ENCODE measurements at regions not wholly inside any gene's neighbourhood (a gene's known extent, or its start where the extent isn't known, plus 50 kb on each side); places are given as distances from the start of the nearest gene placed in this dataset.

DNA sequence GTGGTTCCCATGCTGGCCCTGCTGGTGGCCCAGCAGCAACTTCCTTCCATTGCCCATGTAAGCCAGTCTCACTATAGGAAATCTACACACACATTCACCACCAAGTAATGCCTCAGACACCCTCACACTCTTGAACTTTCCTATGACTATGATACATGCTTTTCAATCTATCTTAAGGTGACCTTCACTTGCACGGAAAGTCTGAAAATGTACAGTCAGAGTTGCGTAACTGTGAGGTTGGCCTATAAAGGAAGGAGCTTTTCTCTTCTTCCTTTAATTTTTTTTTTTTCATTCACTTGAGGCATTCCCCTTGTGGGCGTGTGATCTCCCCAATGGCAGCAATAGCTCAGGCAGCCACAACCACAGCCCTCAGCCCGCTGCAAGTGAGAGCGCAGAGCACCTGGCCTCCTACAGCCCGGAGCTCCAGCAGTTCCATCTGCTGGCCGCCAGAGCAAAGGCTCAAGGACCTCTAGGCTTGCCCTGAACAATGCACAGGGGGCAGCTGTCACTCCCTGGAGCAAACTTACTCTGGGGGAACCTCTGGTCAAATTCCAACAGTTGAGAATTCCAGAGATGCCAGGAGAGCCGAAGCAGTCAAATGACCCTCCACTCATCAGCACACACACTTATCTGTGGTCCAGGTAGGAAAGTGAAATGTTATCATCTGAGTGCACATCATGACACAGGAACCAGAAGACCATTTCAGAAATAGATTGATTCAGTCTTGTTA is 123.1 kb upstream of the ADO start:
- no peaks in the 10 kb centered on the region for H3K9me2 ChIP-seq (ENCODE audit: low read depth, low read length)
- H3F3A ChIP-seq (ENCODE audit: insufficient read depth, low read length): no peaks in the 10 kb centered on the region
- H3K9ac ChIP-seq (ENCODE audit: low read length): no peak overlapping the region
- H2AFZ ChIP-seq (ENCODE audit: low read length): no peak overlapping the region
- no peaks in the 10 kb centered on the region for H4K20me1 ChIP-seq (ENCODE audit: insufficient read depth, low read length)
- H3K36me3 ChIP-seq (ENCODE audit: insufficient read depth, low read length): no peaks in the 10 kb centered on the region
- H3K27me3 ChIP-seq (ENCODE audit: insufficient read depth, low read length): no peaks in the 10 kb centered on the region; the same call in 1 of the 2 replicates
- no peaks in the 10 kb centered on the region for H3K79me2 ChIP-seq (ENCODE audit: insufficient read depth, low read length)
- no peaks in the 10 kb centered on the region for H3K9me3 ChIP-seq (ENCODE audit: low read length)
- TF ChIP-seq EZH2 (IDR thresholded peaks at IDR 0.05; ENCODE audit: borderline replicate concordance, low read length) (no peak), CTCF (IDR thresholded peaks at IDR 0.05; ENCODE audit: low read length) (no peak; the same call in 1 of the 2 replicates)
- no peak overlapping the region for H3K4me2 ChIP-seq (ENCODE audit: low read length)
- no peak overlapping the region for H3K4me3 ChIP-seq (ENCODE audit: low read depth, low read length, poor library complexity, severe bottlenecking)
- no peaks in the 10 kb centered on the region for H3K4me1 ChIP-seq (ENCODE audit: insufficient read depth, low read length, severe bottlenecking)
- H3K27ac ChIP-seq (ENCODE audit: low read depth, low read length, poor library complexity, severe bottlenecking): no peak overlapping the region

DNA sequence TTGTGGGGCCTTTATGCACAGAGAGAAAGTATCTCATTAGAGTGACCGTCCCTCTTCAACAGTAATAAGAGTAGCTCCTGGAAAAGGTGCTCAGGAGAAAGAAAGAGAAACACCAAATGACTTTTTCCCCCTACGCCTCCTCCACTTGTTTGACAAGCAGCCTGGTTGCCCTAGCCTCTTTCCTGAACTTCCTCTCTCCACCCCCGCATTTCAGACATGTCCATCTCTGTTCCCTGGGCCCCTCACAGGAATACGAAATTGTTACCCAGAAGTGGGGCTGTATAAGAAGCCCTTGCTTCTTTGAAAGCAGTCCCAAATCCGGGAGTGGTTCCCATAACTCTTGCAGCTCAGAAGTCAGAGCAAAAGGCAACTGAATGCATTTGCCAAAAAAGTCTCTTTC is 119.6 kb upstream of the ADO start:
- TF ChIP-seq CTCF (IDR thresholded peaks at IDR 0.05; ENCODE audit: low read length) (no peak), EZH2 (IDR thresholded peaks at IDR 0.05; ENCODE audit: borderline replicate concordance, low read length) (no peak)
- Histone ChIP-seq H3K9me3 (ENCODE audit: low read length) (peaks cover 2% of the 10 kb centered on the region; the same call in 1 of the 2 replicates), H2AFZ (ENCODE audit: low read length) (no peak overlapping the region), H3F3A (ENCODE audit: insufficient read depth, low read length) (no peaks in the 10 kb centered on the region), H3K4me1 (ENCODE audit: insufficient read depth, low read length, severe bottlenecking) (peaks cover 7% of the 10 kb centered on the region), H3K4me2 (ENCODE audit: low read length) (no peak overlapping the region), H3K9ac (ENCODE audit: low read length) (no peak overlapping the region), H4K20me1 (ENCODE audit: insufficient read depth, low read length) (no peaks in the 10 kb centered on the region), H3K79me2 (ENCODE audit: insufficient read depth, low read length) (no peaks in the 10 kb centered on the region), H3K27ac (ENCODE audit: low read depth, low read length, poor library complexity, severe bottlenecking) (no peak overlapping the region), H3K9me2 (ENCODE audit: low read depth, low read length) (no peaks in the 10 kb centered on the region), H3K27me3 (ENCODE audit: insufficient read depth, low read length) (no peaks in the 10 kb centered on the region; the same call in 1 of the 2 replicates), H3K4me3 (ENCODE audit: low read depth, low read length, poor library complexity, severe bottlenecking) (no peak overlapping the region), H3K36me3 (ENCODE audit: insufficient read depth, low read length) (no peaks in the 10 kb centered on the region)

- Histone ChIP-seq H3F3A (ENCODE audit: insufficient read depth, low read length) (no peaks in the 10 kb centered on the region), H3K9me3 (ENCODE audit: low read length) (peaks cover 2% of the 10 kb centered on the region; the same call in 1 of the 2 replicates), H2AFZ (ENCODE audit: low read length) (no peak overlapping the region), H3K27me3 (ENCODE audit: insufficient read depth, low read length) (no peaks in the 10 kb centered on the region), H3K36me3 (ENCODE audit: insufficient read depth, low read length) (no peaks in the 10 kb centered on the region), H3K4me2 (ENCODE audit: low read length) (no peak overlapping the region), H3K4me3 (ENCODE audit: low read depth, low read length, poor library complexity, severe bottlenecking) (no peak overlapping the region), H3K4me1 (ENCODE audit: insufficient read depth, low read length, severe bottlenecking) (peaks cover 11% of the 10 kb centered on the region), H3K79me2 (ENCODE audit: insufficient read depth, low read length) (no peaks in the 10 kb centered on the region), H3K9me2 (ENCODE audit: low read depth, low read length) (no peaks in the 10 kb centered on the region), H4K20me1 (ENCODE audit: insufficient read depth, low read length) (no peaks in the 10 kb centered on the region), H3K27ac (ENCODE audit: low read depth, low read length, poor library complexity, severe bottlenecking) (no peak overlapping the region), H3K9ac (ENCODE audit: low read length) (no peak overlapping the region)
- TF ChIP-seq EZH2 (IDR thresholded peaks at IDR 0.05; ENCODE audit: borderline replicate concordance, low read length) (no peak), CTCF (IDR thresholded peaks at IDR 0.05; ENCODE audit: low read length) (no peak)
Observed at GRCh38 chr10:62687230-62687748, 117.2 kb upstream of the ADO start.

All from OCI-LY1 (cell line).